ENCODE measurements at regions not wholly inside any gene's neighbourhood (a gene's known extent, or its start where the extent isn't known, plus 50 kb on each side); places are given as distances from the start of the nearest gene placed in this dataset.
"Not testable (repeated sequence)": the region's sequence is repeated elsewhere in the genome, so short reads cannot be mapped to it uniquely, and the experiment has no call there.

GRCh38 chr2:97312426-97312825 lies 199.5 kb downstream of the ANKRD36 start:
- DNase-seq (ENCODE audit: extremely low spot score); CTCF ChIA-PET; POLR2A ChIA-PET: not testable (repeated sequence)

- DNase-seq (ENCODE audit: extremely low spot score); CTCF ChIA-PET; POLR2A ChIA-PET: not testable (repeated sequence)
These were observed 192.5 kb downstream of the ANKRD36 start for GRCh38 chr2:97305426-97305825.

GRCh38 chr2:97302881-97303280 lies 189.9 kb downstream of the ANKRD36 start:
- peak; percentile 80 for TF ChIP-seq L3MBTL2 (conservative IDR thresholded peaks at IDR 0.05)
- POLR2A ChIA-PET; DNase-seq (ENCODE audit: extremely low spot score); CTCF ChIA-PET: not testable (repeated sequence)

- CTCF ChIA-PET = not testable (repeated sequence)
These were observed 188.8 kb downstream of the ANKRD36 start for GRCh38 chr2:97301771-97302170.

More at GRCh38 chr2:97301771-97302170, 188.8 kb downstream of the ANKRD36 start:
- POLR2A ChIA-PET; DNase-seq (ENCODE audit: extremely low spot score): not testable (repeated sequence)
